ENCODE measurements at regions not wholly inside any gene's neighbourhood (a gene's known extent, or its start where the extent isn't known, plus 50 kb on each side); places are given as distances from the start of the nearest gene placed in this dataset.

GRCh38 chr13:59463023-59463422, 700.7 kb downstream of the DIAPH3 start:
- H3K79me2 ChIP-seq (ENCODE audit: low read length): no peaks in the 10 kb centered on the region
- no peak overlapping the region for H3K4me2 ChIP-seq (ENCODE audit: low read depth, low read length, poor library complexity, severe bottlenecking)
- no peak overlapping the region for H3K27ac ChIP-seq (ENCODE audit: low read length)
- DNase-seq: no peak
- no peak overlapping the region for H3K9ac ChIP-seq (ENCODE audit: low read length)
- H3K4me1 ChIP-seq (ENCODE audit: low read length): no peaks in the 10 kb centered on the region
- H3K9me3 ChIP-seq (ENCODE audit: low read length): no peaks in the 10 kb centered on the region
- H3K9me2 ChIP-seq (replicated peaks; ENCODE audit: insufficient read depth, low read length): no peaks in the 10 kb centered on the region; the same call in 1 of the 2 replicates
- no peak overlapping the region for H3K4me3 ChIP-seq (ENCODE audit: low read length)
- H3K27me3 ChIP-seq (ENCODE audit: low read length): no peaks in the 10 kb centered on the region
- H3K36me3 ChIP-seq (ENCODE audit: insufficient read depth, low read length): no peaks in the 10 kb centered on the region
- no peak overlapping the region for H2AFZ ChIP-seq (ENCODE audit: low read length)
- H4K20me1 ChIP-seq (ENCODE audit: insufficient read depth, low read depth, low read length): no peaks in the 10 kb centered on the region

DNA sequence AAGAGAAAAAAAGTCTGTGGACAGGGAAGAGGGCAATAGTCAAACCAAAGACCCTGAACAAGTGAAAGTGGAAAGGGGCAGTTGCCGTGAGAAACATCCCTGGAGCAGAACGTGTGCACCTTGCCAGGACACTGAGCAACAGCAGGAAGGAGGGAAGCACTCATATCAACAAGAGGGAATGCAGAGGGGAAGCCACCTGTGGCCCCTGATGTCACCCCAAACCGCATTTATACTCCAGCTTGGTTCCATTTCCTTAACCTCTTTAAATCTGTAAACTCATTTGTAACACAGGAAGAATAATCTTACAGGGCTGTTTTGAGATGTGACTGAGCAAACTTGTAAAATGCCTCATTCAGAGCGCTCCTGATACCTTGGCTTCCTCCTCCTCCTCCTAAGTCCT, 698.8 kb downstream of the DIAPH3 start:
- Histone ChIP-seq H3K36me3 (ENCODE audit: insufficient read depth, low read length) (no peaks in the 10 kb centered on the region), H3K4me1 (ENCODE audit: low read length) (no peaks in the 10 kb centered on the region), H3K4me2 (ENCODE audit: low read depth, low read length, poor library complexity, severe bottlenecking) (no peak overlapping the region), H3K4me3 (ENCODE audit: low read length) (no peak overlapping the region), H3K27me3 (ENCODE audit: low read length) (no peaks in the 10 kb centered on the region), H2AFZ (ENCODE audit: low read length) (no peak overlapping the region), H3K79me2 (ENCODE audit: low read length) (no peaks in the 10 kb centered on the region), H3K9ac (ENCODE audit: low read length) (no peak overlapping the region), H3K9me2 (replicated peaks; ENCODE audit: insufficient read depth, low read length) (no peaks in the 10 kb centered on the region; the same call in 1 of the 2 replicates), H4K20me1 (ENCODE audit: insufficient read depth, low read depth, low read length) (no peaks in the 10 kb centered on the region), H3K9me3 (ENCODE audit: low read length) (no peaks in the 10 kb centered on the region), H3K27ac (ENCODE audit: low read length) (no peak overlapping the region)
- DNase-seq: no peak

DNA sequence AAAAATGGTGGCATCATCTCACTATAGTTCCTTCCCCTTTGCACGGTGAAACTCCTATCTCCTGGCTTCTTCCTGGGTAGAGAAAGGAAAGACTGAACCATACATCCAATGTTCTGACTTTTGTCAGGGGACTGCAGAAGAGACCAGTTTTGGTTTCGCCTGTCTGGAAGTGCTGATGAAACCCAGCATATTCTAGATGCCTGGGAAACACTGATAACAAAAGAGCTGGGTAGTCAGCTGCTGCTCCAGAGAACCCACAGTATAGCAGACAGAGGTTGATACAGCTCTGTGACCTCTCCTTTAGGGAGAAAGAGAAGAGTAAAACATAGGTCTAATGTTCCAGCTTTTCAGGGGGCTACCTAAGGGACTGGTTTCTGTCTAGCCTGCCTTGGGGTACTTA, 695.3 kb downstream of the DIAPH3 start:
- H3K27ac ChIP-seq (ENCODE audit: low read length): no peak overlapping the region
- H3K9ac ChIP-seq (ENCODE audit: low read length): no peak overlapping the region
- H3K4me2 ChIP-seq (ENCODE audit: low read depth, low read length, poor library complexity, severe bottlenecking): no peak overlapping the region
- no peaks in the 10 kb centered on the region for H3K36me3 ChIP-seq (ENCODE audit: insufficient read depth, low read length)
- no peaks in the 10 kb centered on the region; the same call in 1 of the 2 replicates for H3K9me2 ChIP-seq (replicated peaks; ENCODE audit: insufficient read depth, low read length)
- H3K9me3 ChIP-seq (ENCODE audit: low read length): no peaks in the 10 kb centered on the region
- no peak for DNase-seq
- H4K20me1 ChIP-seq (ENCODE audit: insufficient read depth, low read depth, low read length): no peaks in the 10 kb centered on the region
- H3K79me2 ChIP-seq (ENCODE audit: low read length): no peaks in the 10 kb centered on the region
- no peak overlapping the region for H2AFZ ChIP-seq (ENCODE audit: low read length)
- no peaks in the 10 kb centered on the region for H3K4me1 ChIP-seq (ENCODE audit: low read length)
- no peak overlapping the region for H3K4me3 ChIP-seq (ENCODE audit: low read length)
- H3K27me3 ChIP-seq (ENCODE audit: low read length): no peaks in the 10 kb centered on the region

DNA sequence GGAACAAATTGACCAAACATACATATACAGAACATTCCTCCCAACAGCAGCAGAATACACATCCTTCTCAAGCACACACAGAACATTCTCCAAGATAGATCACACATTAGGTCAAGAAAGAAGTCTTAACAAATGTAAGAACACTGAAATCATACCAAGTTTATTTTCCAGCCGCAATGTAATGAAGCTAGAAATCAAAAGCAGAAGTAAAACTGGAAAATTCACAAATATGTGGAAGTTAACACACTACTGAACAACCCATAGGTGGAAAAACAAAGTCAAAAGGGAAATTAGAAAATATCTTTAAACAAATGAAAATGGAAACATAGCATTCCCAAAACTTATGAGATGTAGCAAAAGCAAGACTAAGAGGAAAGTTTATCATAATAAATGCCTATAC, 692.6 kb downstream of the DIAPH3 start:
- Histone ChIP-seq H4K20me1 (ENCODE audit: insufficient read depth, low read depth, low read length) (no peaks in the 10 kb centered on the region), H3K9ac (ENCODE audit: low read length) (no peak overlapping the region), H3K9me3 (ENCODE audit: low read length) (no peaks in the 10 kb centered on the region), H3K9me2 (replicated peaks; ENCODE audit: insufficient read depth, low read length) (no peaks in the 10 kb centered on the region; the same call in 1 of the 2 replicates), H3K4me3 (ENCODE audit: low read length) (no peak overlapping the region), H2AFZ (ENCODE audit: low read length) (no peak overlapping the region), H3K27ac (ENCODE audit: low read length) (no peak overlapping the region), H3K79me2 (ENCODE audit: low read length) (no peaks in the 10 kb centered on the region), H3K36me3 (ENCODE audit: insufficient read depth, low read length) (no peaks in the 10 kb centered on the region), H3K4me1 (ENCODE audit: low read length) (no peaks in the 10 kb centered on the region), H3K27me3 (ENCODE audit: low read length) (no peaks in the 10 kb centered on the region), H3K4me2 (ENCODE audit: low read depth, low read length, poor library complexity, severe bottlenecking) (no peak overlapping the region)
- no peak for DNase-seq

GRCh38 chr13:59472134-59472533, 691.6 kb downstream of the DIAPH3 start:
- no peaks in the 10 kb centered on the region for H3K4me1 ChIP-seq (ENCODE audit: low read length)
- no peaks in the 10 kb centered on the region for H3K9me3 ChIP-seq (ENCODE audit: low read length)
- no peaks in the 10 kb centered on the region for H3K79me2 ChIP-seq (ENCODE audit: low read length)
- H3K9ac ChIP-seq (ENCODE audit: low read length): no peak overlapping the region
- H3K36me3 ChIP-seq (ENCODE audit: insufficient read depth, low read length): no peaks in the 10 kb centered on the region
- no peaks in the 10 kb centered on the region for H4K20me1 ChIP-seq (ENCODE audit: insufficient read depth, low read depth, low read length)
- no peaks in the 10 kb centered on the region for H3K27me3 ChIP-seq (ENCODE audit: low read length)
- H2AFZ ChIP-seq (ENCODE audit: low read length): no peak overlapping the region
- H3K4me2 ChIP-seq (ENCODE audit: low read depth, low read length, poor library complexity, severe bottlenecking): no peak overlapping the region
- no peak overlapping the region for H3K27ac ChIP-seq (ENCODE audit: low read length)
- DNase-seq: no peak
- H3K4me3 ChIP-seq (ENCODE audit: low read length): no peak overlapping the region
- no peaks in the 10 kb centered on the region; the same call in 1 of the 2 replicates for H3K9me2 ChIP-seq (replicated peaks; ENCODE audit: insufficient read depth, low read length)

GRCh38 chr13:59474696-59475095, 689.0 kb downstream of the DIAPH3 start:
- H4K20me1 ChIP-seq (ENCODE audit: insufficient read depth, low read depth, low read length): no peaks in the 10 kb centered on the region
- no peaks in the 10 kb centered on the region for H3K9me3 ChIP-seq (ENCODE audit: low read length)
- H3K4me1 ChIP-seq (ENCODE audit: low read length): no peaks in the 10 kb centered on the region
- H2AFZ ChIP-seq (ENCODE audit: low read length): no peak overlapping the region
- no peak overlapping the region for H3K9ac ChIP-seq (ENCODE audit: low read length)
- H3K36me3 ChIP-seq (ENCODE audit: insufficient read depth, low read length): no peaks in the 10 kb centered on the region
- no peak overlapping the region for H3K27ac ChIP-seq (ENCODE audit: low read length)
- H3K4me3 ChIP-seq (ENCODE audit: low read length): no peak overlapping the region
- H3K27me3 ChIP-seq (ENCODE audit: low read length): no peaks in the 10 kb centered on the region
- no peaks in the 10 kb centered on the region for H3K79me2 ChIP-seq (ENCODE audit: low read length)
- H3K9me2 ChIP-seq (replicated peaks; ENCODE audit: insufficient read depth, low read length): no peaks in the 10 kb centered on the region
- H3K4me2 ChIP-seq (ENCODE audit: low read depth, low read length, poor library complexity, severe bottlenecking): no peak overlapping the region
- DNase-seq: no peak

- Histone ChIP-seq H3K27ac (ENCODE audit: low read length) (no peak overlapping the region), H3K4me2 (ENCODE audit: low read depth, low read length, poor library complexity, severe bottlenecking) (no peak overlapping the region), H3K9ac (ENCODE audit: low read length) (no peak overlapping the region), H3K4me3 (ENCODE audit: low read length) (no peak overlapping the region), H4K20me1 (ENCODE audit: insufficient read depth, low read depth, low read length) (no peaks in the 10 kb centered on the region), H3K9me3 (ENCODE audit: low read length) (no peaks in the 10 kb centered on the region), H3K9me2 (replicated peaks; ENCODE audit: insufficient read depth, low read length) (no peaks in the 10 kb centered on the region), H2AFZ (ENCODE audit: low read length) (no peak overlapping the region), H3K4me1 (ENCODE audit: low read length) (no peaks in the 10 kb centered on the region), H3K27me3 (ENCODE audit: low read length) (no peaks in the 10 kb centered on the region), H3K79me2 (ENCODE audit: low read length) (no peaks in the 10 kb centered on the region), H3K36me3 (ENCODE audit: insufficient read depth, low read length) (no peaks in the 10 kb centered on the region)
- DNase-seq: no peak
Observed at GRCh38 chr13:59475911-59476310, 687.8 kb downstream of the DIAPH3 start.

- no peaks in the 10 kb centered on the region for H3K4me1 ChIP-seq (ENCODE audit: low read length)
- H4K20me1 ChIP-seq (ENCODE audit: insufficient read depth, low read depth, low read length): no peaks in the 10 kb centered on the region
- H2AFZ ChIP-seq (ENCODE audit: low read length): no peak overlapping the region
- H3K9me2 ChIP-seq (replicated peaks; ENCODE audit: insufficient read depth, low read length): no peaks in the 10 kb centered on the region
- H3K4me3 ChIP-seq (ENCODE audit: low read length): no peak overlapping the region
- H3K79me2 ChIP-seq (ENCODE audit: low read length): no peaks in the 10 kb centered on the region
- H3K9ac ChIP-seq (ENCODE audit: low read length): no peak overlapping the region
- H3K9me3 ChIP-seq (ENCODE audit: low read length): no peaks in the 10 kb centered on the region
- no peak for DNase-seq
- H3K27me3 ChIP-seq (ENCODE audit: low read length): no peaks in the 10 kb centered on the region
- no peak overlapping the region for H3K4me2 ChIP-seq (ENCODE audit: low read depth, low read length, poor library complexity, severe bottlenecking)
- no peaks in the 10 kb centered on the region for H3K36me3 ChIP-seq (ENCODE audit: insufficient read depth, low read length)
- no peak overlapping the region for H3K27ac ChIP-seq (ENCODE audit: low read length)
Observed at GRCh38 chr13:59476366-59476765, 687.4 kb downstream of the DIAPH3 start.

DNA sequence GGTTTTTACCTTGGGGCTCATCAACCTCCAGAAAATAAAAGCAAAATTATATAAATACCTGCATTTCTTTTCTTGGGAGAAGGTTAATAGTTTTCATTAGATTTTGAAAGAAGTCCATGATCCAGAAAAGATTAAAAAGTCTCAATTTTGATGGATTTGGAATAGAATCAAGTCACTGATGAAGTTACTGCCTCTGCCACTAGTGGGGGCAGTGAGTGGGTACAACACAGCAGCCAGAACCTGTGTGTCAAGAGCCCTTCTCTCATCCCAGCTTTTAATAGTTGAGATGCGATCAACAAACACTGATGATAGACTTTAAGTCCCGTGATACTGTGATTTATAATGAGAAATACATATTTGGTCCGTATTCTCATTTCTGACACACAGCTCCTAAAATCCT, 686.7 kb downstream of the DIAPH3 start:
- no peaks in the 10 kb centered on the region for H3K79me2 ChIP-seq (ENCODE audit: low read length)
- H3K4me2 ChIP-seq (ENCODE audit: low read depth, low read length, poor library complexity, severe bottlenecking): no peak overlapping the region
- H2AFZ ChIP-seq (ENCODE audit: low read length): no peak overlapping the region
- no peak overlapping the region for H3K4me3 ChIP-seq (ENCODE audit: low read length)
- H4K20me1 ChIP-seq (ENCODE audit: insufficient read depth, low read depth, low read length): no peaks in the 10 kb centered on the region
- H3K9me3 ChIP-seq (ENCODE audit: low read length): no peaks in the 10 kb centered on the region
- peak; percentile 60 for DNase-seq
- H3K4me1 ChIP-seq (ENCODE audit: low read length): no peaks in the 10 kb centered on the region
- H3K36me3 ChIP-seq (ENCODE audit: insufficient read depth, low read length): no peaks in the 10 kb centered on the region
- H3K9ac ChIP-seq (ENCODE audit: low read length): no peak overlapping the region
- no peaks in the 10 kb centered on the region for H3K27me3 ChIP-seq (ENCODE audit: low read length)
- no peaks in the 10 kb centered on the region for H3K9me2 ChIP-seq (replicated peaks; ENCODE audit: insufficient read depth, low read length)
- H3K27ac ChIP-seq (ENCODE audit: low read length): no peak overlapping the region
